ENCODE measurements at regions not wholly inside any gene's neighbourhood (a gene's known extent, or its start where the extent isn't known, plus 50 kb on each side); places are given as distances from the start of the nearest gene placed in this dataset.

GRCh38 chrX:25204182-25204581 is 188.4 kb upstream of the ARX start:
- H3K27ac Mint-ChIP-seq, result no peak overlapping the region
- H3K4me3 Mint-ChIP-seq, result no peak overlapping the region
- no peaks in the 10 kb centered on the region for H3K4me1 Mint-ChIP-seq (ENCODE audit: low read depth)
- no peak for ATAC-seq (replicated peaks in 1 of 2)
- no peaks in the 10 kb centered on the region for H3K36me3 Mint-ChIP-seq (ENCODE audit: insufficient read depth in 2 of 2)
- DNase-seq, result no peak
- no peaks in the 10 kb centered on the region for H3K9me3 Mint-ChIP-seq
- peaks cover 6% of the 10 kb centered on the region for H3K27me3 Mint-ChIP-seq (ENCODE audit: low read depth)

- no peak overlapping the region for H3K27ac Mint-ChIP-seq
Measured at GRCh38 chrX:25202827-25203226, 187.1 kb upstream of the ARX start.

GRCh38 chrX:25198891-25199290 is 183.1 kb upstream of the ARX start:
- Mint-ChIP-seq H3K9me3 (no peaks in the 10 kb centered on the region), H3K4me3 (no peak overlapping the region), H3K4me1 (ENCODE audit: low read depth) (no peaks in the 10 kb centered on the region)

More at GRCh38 chrX:25202827-25203226, 187.1 kb upstream of the ARX start:
- Mint-ChIP-seq H3K4me1 (ENCODE audit: low read depth) (no peaks in the 10 kb centered on the region), H3K27me3 (ENCODE audit: low read depth) (peaks cover 6% of the 10 kb centered on the region), H3K36me3 (ENCODE audit: insufficient read depth in 2 of 2) (no peaks in the 10 kb centered on the region), H3K9me3 (no peaks in the 10 kb centered on the region), H3K4me3 (no peak overlapping the region)
- DNase-seq (no peak), ATAC-seq (replicated peaks in 1 of 2) (no peak)

GRCh38 chrX:25198253-25198652 is 182.5 kb upstream of the ARX start:
- Mint-ChIP-seq H3K4me3 (no peak overlapping the region), H3K27ac (no peak overlapping the region), H3K9me3 (no peaks in the 10 kb centered on the region), H3K27me3 (ENCODE audit: low read depth) (no peaks in the 10 kb centered on the region), H3K4me1 (ENCODE audit: low read depth) (no peaks in the 10 kb centered on the region), H3K36me3 (ENCODE audit: insufficient read depth in 2 of 2) (no peaks in the 10 kb centered on the region)
- no peak for ATAC-seq (replicated peaks in 1 of 2)
- DNase-seq, result no peak

More at GRCh38 chrX:25198891-25199290, 183.1 kb upstream of the ARX start:
- ATAC-seq (replicated peaks in 1 of 2) (no peak), DNase-seq (no peak)
- Mint-ChIP-seq H3K36me3 (ENCODE audit: insufficient read depth in 2 of 2) (no peaks in the 10 kb centered on the region), H3K27ac (no peak overlapping the region), H3K27me3 (ENCODE audit: low read depth) (no peaks in the 10 kb centered on the region)

- ATAC-seq (replicated peaks in 1 of 2), result no peak
- H3K9me3 Mint-ChIP-seq, result no peaks in the 10 kb centered on the region
- no peaks in the 10 kb centered on the region for H3K27me3 Mint-ChIP-seq (ENCODE audit: low read depth)
- H3K4me3 Mint-ChIP-seq, result no peak overlapping the region
- H3K36me3 Mint-ChIP-seq (ENCODE audit: insufficient read depth in 2 of 2), result no peaks in the 10 kb centered on the region
- no peak for DNase-seq
- no peak overlapping the region for H3K27ac Mint-ChIP-seq
- H3K4me1 Mint-ChIP-seq (ENCODE audit: low read depth), result no peaks in the 10 kb centered on the region
Measured at GRCh38 chrX:25196221-25196620, 180.5 kb upstream of the ARX start.

GRCh38 chrX:25191403-25191802 is 175.6 kb upstream of the ARX start:
- H3K4me1 Mint-ChIP-seq (ENCODE audit: low read depth), result no peaks in the 10 kb centered on the region

GRCh38 chrX:25181775-25182174 is 166.0 kb upstream of the ARX start:
- DNase-seq (no peak), ATAC-seq (replicated peaks in 1 of 2) (no peak)
- Mint-ChIP-seq H3K27me3 (ENCODE audit: low read depth) (peaks cover 12% of the 10 kb centered on the region), H3K4me1 (ENCODE audit: low read depth) (no peaks in the 10 kb centered on the region), H3K36me3 (ENCODE audit: insufficient read depth in 2 of 2) (no peaks in the 10 kb centered on the region), H3K27ac (no peak overlapping the region), H3K4me3 (no peak overlapping the region), H3K9me3 (no peaks in the 10 kb centered on the region)

More at GRCh38 chrX:25191403-25191802, 175.6 kb upstream of the ARX start:
- H3K36me3 Mint-ChIP-seq (ENCODE audit: insufficient read depth in 2 of 2), result peaks cover 0 to 2% of the 10 kb centered on the region in 2 donors
- no peak overlapping the region for H3K4me3 Mint-ChIP-seq
- peaks cover 5% of the 10 kb centered on the region for H3K27me3 Mint-ChIP-seq (ENCODE audit: low read depth)
- peaks cover 0 to 6% of the 10 kb centered on the region in 2 donors for H3K9me3 Mint-ChIP-seq
- no peak for DNase-seq
- no peak overlapping the region for H3K27ac Mint-ChIP-seq
- ATAC-seq (replicated peaks in 1 of 2), result no peak

- Mint-ChIP-seq H3K4me1 (ENCODE audit: low read depth) (no peaks in the 10 kb centered on the region), H3K27me3 (ENCODE audit: low read depth) (peaks cover 12% of the 10 kb centered on the region), H3K9me3 (no peaks in the 10 kb centered on the region), H3K4me3 (no peak overlapping the region), H3K27ac (no peak overlapping the region), H3K36me3 (ENCODE audit: insufficient read depth in 2 of 2) (no peaks in the 10 kb centered on the region)
- ATAC-seq (replicated peaks in 1 of 2), result no peak
- DNase-seq, result no peak
Measured at GRCh38 chrX:25180242-25180641, 164.5 kb upstream of the ARX start.

- Mint-ChIP-seq H3K9me3 (no peaks in the 10 kb centered on the region), H3K36me3 (ENCODE audit: insufficient read depth in 2 of 2) (no peaks in the 10 kb centered on the region)
Measured at GRCh38 chrX:25178555-25178954, 162.8 kb upstream of the ARX start.

GRCh38 chrX:25175743-25176142 is 160.0 kb upstream of the ARX start:
- ATAC-seq (replicated peaks in 1 of 2) (no peak), DNase-seq (no peak)
- Mint-ChIP-seq H3K27ac (no peak overlapping the region), H3K9me3 (no peaks in the 10 kb centered on the region), H3K36me3 (ENCODE audit: insufficient read depth in 2 of 2) (no peaks in the 10 kb centered on the region), H3K27me3 (ENCODE audit: low read depth) (peaks cover 7% of the 10 kb centered on the region), H3K4me1 (ENCODE audit: low read depth) (no peaks in the 10 kb centered on the region), H3K4me3 (no peak overlapping the region)

More at GRCh38 chrX:25178555-25178954, 162.8 kb upstream of the ARX start:
- H3K27me3 Mint-ChIP-seq (ENCODE audit: low read depth), result peaks cover 18% of the 10 kb centered on the region
- no peaks in the 10 kb centered on the region for H3K4me1 Mint-ChIP-seq (ENCODE audit: low read depth)
- H3K27ac Mint-ChIP-seq, result no peak overlapping the region
- no peak overlapping the region for H3K4me3 Mint-ChIP-seq
- DNase-seq (no peak), ATAC-seq (replicated peaks in 1 of 2) (no peak)

GRCh38 chrX:25175171-25175570 is 159.4 kb upstream of the ARX start:
- Mint-ChIP-seq H3K36me3 (ENCODE audit: insufficient read depth in 2 of 2) (no peaks in the 10 kb centered on the region), H3K27ac (no peak overlapping the region)

GRCh38 chrX:25166546-25166945 is 150.8 kb upstream of the ARX start:
- H3K4me3 Mint-ChIP-seq, result no peak overlapping the region
- H3K27me3 Mint-ChIP-seq (ENCODE audit: low read depth), result peaks cover 21% of the 10 kb centered on the region
- DNase-seq (no peak), ATAC-seq (replicated peaks in 1 of 2) (no peak)
- H3K27ac Mint-ChIP-seq, result no peak overlapping the region
- no peaks in the 10 kb centered on the region for H3K9me3 Mint-ChIP-seq
- no peaks in the 10 kb centered on the region for H3K4me1 Mint-ChIP-seq (ENCODE audit: low read depth)
- no peaks in the 10 kb centered on the region for H3K36me3 Mint-ChIP-seq (ENCODE audit: insufficient read depth in 2 of 2)

More at GRCh38 chrX:25175171-25175570, 159.4 kb upstream of the ARX start:
- no peak overlapping the region for H3K4me3 Mint-ChIP-seq
- H3K9me3 Mint-ChIP-seq, result no peaks in the 10 kb centered on the region
- peaks cover 7% of the 10 kb centered on the region for H3K27me3 Mint-ChIP-seq (ENCODE audit: low read depth)
- no peak for ATAC-seq (replicated peaks in 1 of 2)
- no peak for DNase-seq
- no peaks in the 10 kb centered on the region for H3K4me1 Mint-ChIP-seq (ENCODE audit: low read depth)

GRCh38 chrX:25166145-25166544 is 150.4 kb upstream of the ARX start:
- DNase-seq, result no peak
- Mint-ChIP-seq H3K36me3 (ENCODE audit: insufficient read depth in 2 of 2) (no peaks in the 10 kb centered on the region), H3K27me3 (ENCODE audit: low read depth) (peaks cover 25% of the 10 kb centered on the region), H3K27ac (no peak overlapping the region), H3K4me1 (ENCODE audit: low read depth) (no peaks in the 10 kb centered on the region), H3K4me3 (no peak overlapping the region), H3K9me3 (no peaks in the 10 kb centered on the region)
- ATAC-seq (replicated peaks in 1 of 2), result no peak

- no peak for DNase-seq
- Mint-ChIP-seq H3K36me3 (ENCODE audit: insufficient read depth in 2 of 2) (no peaks in the 10 kb centered on the region), H3K4me1 (ENCODE audit: low read depth) (no peaks in the 10 kb centered on the region), H3K27ac (no peak overlapping the region), H3K27me3 (ENCODE audit: low read depth) (peaks cover 29% of the 10 kb centered on the region), H3K4me3 (no peak overlapping the region), H3K9me3 (no peaks in the 10 kb centered on the region)
- ATAC-seq (replicated peaks in 1 of 2), result peak; percentile 52 to 79
Measured at GRCh38 chrX:25158635-25159034, 142.9 kb upstream of the ARX start.

Data from activated T-cell treated with anti-CD3 and anti-CD28 coated beads, Interleukin-2, amount 50 U/mL, for 72 hours (primary cell).